HL-60 (cell line): ENCODE measurements at regions not wholly inside any gene's neighbourhood (a gene's known extent, or its start where the extent isn't known, plus 50 kb on each side); places are given as distances from the start of the nearest gene placed in this dataset.

Source experiments
- GABPA ChIP-seq: IDR thresholded peaks from 2 replicates; pipeline ENCODE4 v1.6.1; 2012; ENCODE audit warnings: low read depth
- POLR2AphosphoS5 ChIP-seq: IDR thresholded peaks from 2 replicates; pipeline ENCODE4 v1.6.1; 2012; ENCODE audit warnings: low read depth
- TF ChIP-seq, protein P1 (sequence below): IDR thresholded peaks from one replicate; pipeline ENCODE4 v1.5.1; 2011; ENCODE audit warnings: low read length, control low read depth, inconsistent platforms; ENCODE audit not compliant: insufficient read depth
- TF ChIP-seq, protein P2 (sequence below): IDR thresholded peaks from 2 replicates; pipeline ENCODE4 v1.6.1; 2012; ENCODE audit warnings: low read depth; ENCODE audit not compliant: insufficient replicate concordance

DNA sequence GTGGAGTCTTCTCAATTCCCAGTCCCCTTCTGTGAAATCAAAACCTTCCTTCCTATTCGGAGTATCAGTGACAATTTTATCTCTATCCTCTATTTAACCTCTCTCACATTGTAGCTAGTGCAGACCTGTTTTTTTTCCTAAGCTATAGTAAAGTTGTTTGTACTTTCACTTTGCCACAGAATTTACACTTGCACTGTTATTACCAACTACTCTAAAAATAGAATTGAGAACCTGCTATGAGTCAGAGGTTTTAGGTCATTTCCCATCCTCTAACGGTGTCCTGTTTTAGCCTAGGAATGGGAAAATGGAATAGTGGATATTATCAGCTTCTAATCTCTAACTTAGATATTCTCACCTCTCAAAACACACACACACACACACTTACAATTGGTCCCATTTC, 862.7 kb downstream of the NCAM2 start:
- TF ChIP-seq, protein P1, sequence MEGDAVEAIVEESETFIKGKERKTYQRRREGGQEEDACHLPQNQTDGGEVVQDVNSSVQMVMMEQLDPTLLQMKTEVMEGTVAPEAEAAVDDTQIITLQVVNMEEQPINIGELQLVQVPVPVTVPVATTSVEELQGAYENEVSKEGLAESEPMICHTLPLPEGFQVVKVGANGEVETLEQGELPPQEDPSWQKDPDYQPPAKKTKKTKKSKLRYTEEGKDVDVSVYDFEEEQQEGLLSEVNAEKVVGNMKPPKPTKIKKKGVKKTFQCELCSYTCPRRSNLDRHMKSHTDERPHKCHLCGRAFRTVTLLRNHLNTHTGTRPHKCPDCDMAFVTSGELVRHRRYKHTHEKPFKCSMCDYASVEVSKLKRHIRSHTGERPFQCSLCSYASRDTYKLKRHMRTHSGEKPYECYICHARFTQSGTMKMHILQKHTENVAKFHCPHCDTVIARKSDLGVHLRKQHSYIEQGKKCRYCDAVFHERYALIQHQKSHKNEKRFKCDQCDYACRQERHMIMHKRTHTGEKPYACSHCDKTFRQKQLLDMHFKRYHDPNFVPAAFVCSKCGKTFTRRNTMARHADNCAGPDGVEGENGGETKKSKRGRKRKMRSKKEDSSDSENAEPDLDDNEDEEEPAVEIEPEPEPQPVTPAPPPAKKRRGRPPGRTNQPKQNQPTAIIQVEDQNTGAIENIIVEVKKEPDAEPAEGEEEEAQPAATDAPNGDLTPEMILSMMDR = no peak
- TF ChIP-seq, protein P2, sequence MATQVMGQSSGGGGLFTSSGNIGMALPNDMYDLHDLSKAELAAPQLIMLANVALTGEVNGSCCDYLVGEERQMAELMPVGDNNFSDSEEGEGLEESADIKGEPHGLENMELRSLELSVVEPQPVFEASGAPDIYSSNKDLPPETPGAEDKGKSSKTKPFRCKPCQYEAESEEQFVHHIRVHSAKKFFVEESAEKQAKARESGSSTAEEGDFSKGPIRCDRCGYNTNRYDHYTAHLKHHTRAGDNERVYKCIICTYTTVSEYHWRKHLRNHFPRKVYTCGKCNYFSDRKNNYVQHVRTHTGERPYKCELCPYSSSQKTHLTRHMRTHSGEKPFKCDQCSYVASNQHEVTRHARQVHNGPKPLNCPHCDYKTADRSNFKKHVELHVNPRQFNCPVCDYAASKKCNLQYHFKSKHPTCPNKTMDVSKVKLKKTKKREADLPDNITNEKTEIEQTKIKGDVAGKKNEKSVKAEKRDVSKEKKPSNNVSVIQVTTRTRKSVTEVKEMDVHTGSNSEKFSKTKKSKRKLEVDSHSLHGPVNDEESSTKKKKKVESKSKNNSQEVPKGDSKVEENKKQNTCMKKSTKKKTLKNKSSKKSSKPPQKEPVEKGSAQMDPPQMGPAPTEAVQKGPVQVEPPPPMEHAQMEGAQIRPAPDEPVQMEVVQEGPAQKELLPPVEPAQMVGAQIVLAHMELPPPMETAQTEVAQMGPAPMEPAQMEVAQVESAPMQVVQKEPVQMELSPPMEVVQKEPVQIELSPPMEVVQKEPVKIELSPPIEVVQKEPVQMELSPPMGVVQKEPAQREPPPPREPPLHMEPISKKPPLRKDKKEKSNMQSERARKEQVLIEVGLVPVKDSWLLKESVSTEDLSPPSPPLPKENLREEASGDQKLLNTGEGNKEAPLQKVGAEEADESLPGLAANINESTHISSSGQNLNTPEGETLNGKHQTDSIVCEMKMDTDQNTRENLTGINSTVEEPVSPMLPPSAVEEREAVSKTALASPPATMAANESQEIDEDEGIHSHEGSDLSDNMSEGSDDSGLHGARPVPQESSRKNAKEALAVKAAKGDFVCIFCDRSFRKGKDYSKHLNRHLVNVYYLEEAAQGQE = no peak
- TF ChIP-seq POLR2AphosphoS5 = no peak
- TF ChIP-seq GABPA = no peak
